ENCODE measurements at regions not wholly inside any gene's neighbourhood (a gene's known extent, or its start where the extent isn't known, plus 50 kb on each side); places are given as distances from the start of the nearest gene placed in this dataset.
A peak's percentile ranks its signal among the peaks of the same experiment; 100 is the strongest.
"Not testable (repeated sequence)": the region's sequence is repeated elsewhere in the genome, so short reads cannot be mapped to it uniquely, and the experiment has no call there.

- no peaks in the 10 kb centered on the region for H3K36me3 ChIP-seq (ENCODE audit: control insufficient read depth, insufficient read depth, low read length)
- DNase-seq: peak in 2 of 3 donors; percentile 4 to 8
- H3K4me3 ChIP-seq (ENCODE audit: insufficient read depth, low read depth, low read length, poor library complexity, severe bottlenecking): no peak overlapping the region
- no peaks in the 10 kb centered on the region for H3K9me3 ChIP-seq (ENCODE audit: control insufficient read depth, low read length)
- no peaks in the 10 kb centered on the region for H3K27me3 ChIP-seq (replicated peaks; ENCODE audit: control insufficient read depth, insufficient read depth, low read length, poor library complexity, severe bottlenecking)
- H3K4me1 ChIP-seq (ENCODE audit: control insufficient read depth, insufficient read depth, low read length, poor library complexity, severe bottlenecking): no peaks in the 10 kb centered on the region
- no peak overlapping the region for H3K27ac ChIP-seq (ENCODE audit: insufficient read depth, low read length, poor library complexity, severe bottlenecking)
Measured at GRCh38 chr10:128178302-128178958, 52.2 kb upstream of the MKI67 start.

GRCh38 chr10:128180843-128181242 lies 54.6 kb upstream of the MKI67 start:
- H3K27me3 ChIP-seq (replicated peaks; ENCODE audit: control insufficient read depth, insufficient read depth, low read length, poor library complexity, severe bottlenecking): no peaks in the 10 kb centered on the region
- no peak overlapping the region for H3K27ac ChIP-seq (ENCODE audit: insufficient read depth, low read length, poor library complexity, severe bottlenecking)
- no peak overlapping the region for H3K4me3 ChIP-seq (ENCODE audit: insufficient read depth, low read depth, low read length, poor library complexity, severe bottlenecking)
- no peaks in the 10 kb centered on the region for H3K9me3 ChIP-seq (ENCODE audit: control insufficient read depth, low read length)
- H3K4me1 ChIP-seq (ENCODE audit: control insufficient read depth, insufficient read depth, low read length, poor library complexity, severe bottlenecking): no peaks in the 10 kb centered on the region
- H3K36me3 ChIP-seq (ENCODE audit: control insufficient read depth, insufficient read depth, low read length): no peaks in the 10 kb centered on the region
- DNase-seq: peak in 2 of 3 donors; percentile 7 to 23

- H3K36me3 ChIP-seq (ENCODE audit: control insufficient read depth, insufficient read depth, low read length): no peaks in the 10 kb centered on the region
- no peaks in the 10 kb centered on the region for H3K27me3 ChIP-seq (replicated peaks; ENCODE audit: control insufficient read depth, insufficient read depth, low read length, poor library complexity, severe bottlenecking)
- DNase-seq: no peak
- no peak overlapping the region for H3K27ac ChIP-seq (ENCODE audit: insufficient read depth, low read length, poor library complexity, severe bottlenecking)
- H3K4me3 ChIP-seq (ENCODE audit: insufficient read depth, low read depth, low read length, poor library complexity, severe bottlenecking): no peak overlapping the region
- H3K4me1 ChIP-seq (ENCODE audit: control insufficient read depth, insufficient read depth, low read length, poor library complexity, severe bottlenecking): peaks cover 9% of the 10 kb centered on the region
- no peaks in the 10 kb centered on the region for H3K9me3 ChIP-seq (ENCODE audit: control insufficient read depth, low read length)
Measured at GRCh38 chr10:128185627-128186026, 59.4 kb upstream of the MKI67 start.

- H3K27ac ChIP-seq (ENCODE audit: insufficient read depth, low read length, poor library complexity, severe bottlenecking): no peak overlapping the region
- peak in 1 of 3 donors; percentile 1 for DNase-seq
- H3K27me3 ChIP-seq (replicated peaks; ENCODE audit: control insufficient read depth, insufficient read depth, low read length, poor library complexity, severe bottlenecking): no peaks in the 10 kb centered on the region
- no peaks in the 10 kb centered on the region for H3K9me3 ChIP-seq (ENCODE audit: control insufficient read depth, low read length)
- H3K36me3 ChIP-seq (ENCODE audit: control insufficient read depth, insufficient read depth, low read length): no peaks in the 10 kb centered on the region
- peak overlapping the region; percentile 51 for H3K4me3 ChIP-seq (ENCODE audit: insufficient read depth, low read depth, low read length, poor library complexity, severe bottlenecking)
- H3K4me1 ChIP-seq (ENCODE audit: control insufficient read depth, insufficient read depth, low read length, poor library complexity, severe bottlenecking): peaks cover 9% of the 10 kb centered on the region
Measured at GRCh38 chr10:128186959-128187787, 61.0 kb upstream of the MKI67 start.

GRCh38 chr10:128187788-128188185 lies 61.6 kb upstream of the MKI67 start:
- Histone ChIP-seq H3K4me1 (ENCODE audit: control insufficient read depth, insufficient read depth, low read length, poor library complexity, severe bottlenecking) (peaks cover 9% of the 10 kb centered on the region), H3K4me3 (ENCODE audit: insufficient read depth, low read depth, low read length, poor library complexity, severe bottlenecking) (peak overlapping the region; percentile 51), H3K27ac (ENCODE audit: insufficient read depth, low read length, poor library complexity, severe bottlenecking) (no peak overlapping the region), H3K9me3 (ENCODE audit: control insufficient read depth, low read length) (no peaks in the 10 kb centered on the region), H3K27me3 (replicated peaks; ENCODE audit: control insufficient read depth, insufficient read depth, low read length, poor library complexity, severe bottlenecking) (no peaks in the 10 kb centered on the region), H3K36me3 (ENCODE audit: control insufficient read depth, insufficient read depth, low read length) (no peaks in the 10 kb centered on the region)
- no peak for DNase-seq

GRCh38 chr10:128189176-128189575 lies 63.0 kb upstream of the MKI67 start:
- H3K36me3 ChIP-seq (ENCODE audit: control insufficient read depth, insufficient read depth, low read length): no peaks in the 10 kb centered on the region
- no peak overlapping the region for H3K4me3 ChIP-seq (ENCODE audit: insufficient read depth, low read depth, low read length, poor library complexity, severe bottlenecking)
- peaks cover 9% of the 10 kb centered on the region for H3K4me1 ChIP-seq (ENCODE audit: control insufficient read depth, insufficient read depth, low read length, poor library complexity, severe bottlenecking)
- H3K27ac ChIP-seq (ENCODE audit: insufficient read depth, low read length, poor library complexity, severe bottlenecking): no peak overlapping the region
- H3K27me3 ChIP-seq (replicated peaks; ENCODE audit: control insufficient read depth, insufficient read depth, low read length, poor library complexity, severe bottlenecking): no peaks in the 10 kb centered on the region
- H3K9me3 ChIP-seq (ENCODE audit: control insufficient read depth, low read length): no peaks in the 10 kb centered on the region
- DNase-seq: no peak

- Histone ChIP-seq H3K36me3 (ENCODE audit: control insufficient read depth, insufficient read depth, low read length) (no peaks in the 10 kb centered on the region), H3K27me3 (replicated peaks; ENCODE audit: control insufficient read depth, insufficient read depth, low read length, poor library complexity, severe bottlenecking) (no peaks in the 10 kb centered on the region), H3K9me3 (ENCODE audit: control insufficient read depth, low read length) (no peaks in the 10 kb centered on the region), H3K27ac (ENCODE audit: insufficient read depth, low read length, poor library complexity, severe bottlenecking) (no peak overlapping the region), H3K4me3 (ENCODE audit: insufficient read depth, low read depth, low read length, poor library complexity, severe bottlenecking) (no peak overlapping the region), H3K4me1 (ENCODE audit: control insufficient read depth, insufficient read depth, low read length, poor library complexity, severe bottlenecking) (peaks cover 8% of the 10 kb centered on the region)
- no peak for DNase-seq
Measured at GRCh38 chr10:128191847-128192246, 65.6 kb upstream of the MKI67 start.

GRCh38 chr10:128201826-128202225 lies 75.6 kb upstream of the MKI67 start:
- H3K27me3 ChIP-seq (replicated peaks; ENCODE audit: control insufficient read depth, insufficient read depth, low read length, poor library complexity, severe bottlenecking); DNase-seq; H3K4me1 ChIP-seq (ENCODE audit: control insufficient read depth, insufficient read depth, low read length, poor library complexity, severe bottlenecking); H3K4me3 ChIP-seq (ENCODE audit: insufficient read depth, low read depth, low read length, poor library complexity, severe bottlenecking); H3K27ac ChIP-seq (ENCODE audit: insufficient read depth, low read length, poor library complexity, severe bottlenecking); H3K9me3 ChIP-seq (ENCODE audit: control insufficient read depth, low read length); H3K36me3 ChIP-seq (ENCODE audit: control insufficient read depth, insufficient read depth, low read length): not testable (repeated sequence)

GRCh38 chr10:128203028-128203427 lies 76.8 kb upstream of the MKI67 start:
- Histone ChIP-seq H3K9me3 (ENCODE audit: control insufficient read depth, low read length) (no peaks in the 10 kb centered on the region), H3K27ac (ENCODE audit: insufficient read depth, low read length, poor library complexity, severe bottlenecking) (no peak overlapping the region)

GRCh38 chr10:128205591-128205990 lies 79.4 kb upstream of the MKI67 start:
- H3K27me3 ChIP-seq (replicated peaks; ENCODE audit: control insufficient read depth, insufficient read depth, low read length, poor library complexity, severe bottlenecking); H3K27ac ChIP-seq (ENCODE audit: insufficient read depth, low read length, poor library complexity, severe bottlenecking); H3K4me3 ChIP-seq (ENCODE audit: insufficient read depth, low read depth, low read length, poor library complexity, severe bottlenecking); H3K9me3 ChIP-seq (ENCODE audit: control insufficient read depth, low read length); H3K4me1 ChIP-seq (ENCODE audit: control insufficient read depth, insufficient read depth, low read length, poor library complexity, severe bottlenecking); H3K36me3 ChIP-seq (ENCODE audit: control insufficient read depth, insufficient read depth, low read length); DNase-seq: not testable (repeated sequence)

More at GRCh38 chr10:128203028-128203427, 76.8 kb upstream of the MKI67 start:
- Histone ChIP-seq H3K4me1 (ENCODE audit: control insufficient read depth, insufficient read depth, low read length, poor library complexity, severe bottlenecking) (no peaks in the 10 kb centered on the region), H3K4me3 (ENCODE audit: insufficient read depth, low read depth, low read length, poor library complexity, severe bottlenecking) (no peak overlapping the region), H3K27me3 (replicated peaks; ENCODE audit: control insufficient read depth, insufficient read depth, low read length, poor library complexity, severe bottlenecking) (no peaks in the 10 kb centered on the region), H3K36me3 (ENCODE audit: control insufficient read depth, insufficient read depth, low read length) (no peaks in the 10 kb centered on the region)
- DNase-seq: no peak
